ENCODE measurements at regions not wholly inside any gene's neighbourhood (a gene's known extent, or its start where the extent isn't known, plus 50 kb on each side); places are given as distances from the start of the nearest gene placed in this dataset.

GRCh38 chr5:42989190-42989589, 50.9 kb downstream of the ANXA2R start:
- 79 to 91% (median 82%) methylated on average over 1 of the region's 1 CpG for WGBS, 4 donors
- H3K27me3 ChIP-seq: no peaks in the 10 kb centered on the region

DNA sequence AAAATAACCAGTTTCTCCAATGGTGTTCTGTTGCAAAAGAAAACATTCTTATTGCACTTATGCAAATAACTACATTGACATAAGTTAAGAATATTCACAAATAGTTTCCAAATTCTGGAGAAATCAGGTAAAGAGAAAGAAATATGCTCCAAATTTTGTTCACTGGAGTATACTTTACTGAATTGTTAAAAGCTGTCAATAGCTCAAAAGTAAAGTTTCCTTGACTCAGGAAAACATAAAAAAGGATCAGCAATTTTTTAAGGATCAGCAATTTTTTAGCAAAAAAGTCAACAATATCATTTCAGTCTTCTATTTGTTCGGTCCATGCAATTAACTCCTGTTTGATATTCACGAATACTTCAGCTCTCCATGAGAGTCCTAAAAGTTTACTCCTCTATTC, 51.6 kb downstream of the ANXA2R start:
- Histone ChIP-seq H3K9me3 (replicated peaks in 1 of 3) (no peaks in the 10 kb centered on the region), H3K27ac (no peak overlapping the region), H3K4me3 (no peak overlapping the region), H3K36me3 (replicated peaks in 1 of 2) (no peaks in the 10 kb centered on the region), H3K4me1 (replicated peaks in 1 of 2) (no peaks in the 10 kb centered on the region), H3K27me3 (no peaks in the 10 kb centered on the region)
- 90 to 97% (median 91%) methylated on average over 2 of the region's 2 CpGs for WGBS, 4 donors
- intact Hi-C loops (cut with DNase I): loop anchor here in 1 of 2 donors (10.0 kb wide), 1 partner anchor 74 kb away; no protein-coding TSS in a partner anchor
- TF ChIP-seq, protein P1, sequence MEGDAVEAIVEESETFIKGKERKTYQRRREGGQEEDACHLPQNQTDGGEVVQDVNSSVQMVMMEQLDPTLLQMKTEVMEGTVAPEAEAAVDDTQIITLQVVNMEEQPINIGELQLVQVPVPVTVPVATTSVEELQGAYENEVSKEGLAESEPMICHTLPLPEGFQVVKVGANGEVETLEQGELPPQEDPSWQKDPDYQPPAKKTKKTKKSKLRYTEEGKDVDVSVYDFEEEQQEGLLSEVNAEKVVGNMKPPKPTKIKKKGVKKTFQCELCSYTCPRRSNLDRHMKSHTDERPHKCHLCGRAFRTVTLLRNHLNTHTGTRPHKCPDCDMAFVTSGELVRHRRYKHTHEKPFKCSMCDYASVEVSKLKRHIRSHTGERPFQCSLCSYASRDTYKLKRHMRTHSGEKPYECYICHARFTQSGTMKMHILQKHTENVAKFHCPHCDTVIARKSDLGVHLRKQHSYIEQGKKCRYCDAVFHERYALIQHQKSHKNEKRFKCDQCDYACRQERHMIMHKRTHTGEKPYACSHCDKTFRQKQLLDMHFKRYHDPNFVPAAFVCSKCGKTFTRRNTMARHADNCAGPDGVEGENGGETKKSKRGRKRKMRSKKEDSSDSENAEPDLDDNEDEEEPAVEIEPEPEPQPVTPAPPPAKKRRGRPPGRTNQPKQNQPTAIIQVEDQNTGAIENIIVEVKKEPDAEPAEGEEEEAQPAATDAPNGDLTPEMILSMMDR (IDR thresholded peaks at IDR 0.05): no peak
- TF ChIP-seq POLR2A (IDR thresholded peaks at IDR 0.05): no peak
- DNase-seq: no peak

More at GRCh38 chr5:42989190-42989589, 50.9 kb downstream of the ANXA2R start:
- Histone ChIP-seq H3K4me3 (no peak overlapping the region), H3K36me3 (replicated peaks in 1 of 2) (no peaks in the 10 kb centered on the region), H3K27ac (no peak overlapping the region), H3K4me1 (replicated peaks in 1 of 2) (no peaks in the 10 kb centered on the region), H3K9me3 (replicated peaks in 1 of 3) (no peaks in the 10 kb centered on the region)
- intact Hi-C loops (cut with DNase I): loop anchor here in 1 of 2 donors (10.0 kb wide), 1 partner anchor 74 kb away; no protein-coding TSS in a partner anchor
- no peak for DNase-seq
- TF ChIP-seq, protein P1 (IDR thresholded peaks at IDR 0.05): no peak
- no peak for TF ChIP-seq POLR2A (IDR thresholded peaks at IDR 0.05)

- TF ChIP-seq POLR2A (IDR thresholded peaks at IDR 0.05): no peak
- TF ChIP-seq, protein P1 (IDR thresholded peaks at IDR 0.05): no peak
- no peak for DNase-seq
- H3K9me3 ChIP-seq (replicated peaks in 1 of 3): no peaks in the 10 kb centered on the region
- WGBS, 4 donors: 61 to 75% (median 70%) methylated on average over 2 of the region's 2 CpGs
- no peaks in the 10 kb centered on the region for H3K4me1 ChIP-seq (replicated peaks in 1 of 2)
- intact Hi-C loops (cut with DNase I): loop anchor here in 1 of 2 donors (10.0 kb wide), 1 partner anchor 71 kb away; no protein-coding TSS in a partner anchor
- H3K36me3 ChIP-seq (replicated peaks in 1 of 2): no peaks in the 10 kb centered on the region
- no peak overlapping the region for H3K4me3 ChIP-seq
- no peak overlapping the region for H3K27ac ChIP-seq
- H3K27me3 ChIP-seq: no peaks in the 10 kb centered on the region
These were observed 54.7 kb downstream of the ANXA2R start for GRCh38 chr5:42985129-42986037.

- Histone ChIP-seq H3K27ac (no peak overlapping the region), H3K4me1 (replicated peaks in 1 of 2) (no peaks in the 10 kb centered on the region), H3K4me3 (no peak overlapping the region), H3K27me3 (no peaks in the 10 kb centered on the region), H3K9me3 (replicated peaks in 1 of 3) (no peaks in the 10 kb centered on the region), H3K36me3 (replicated peaks in 1 of 2) (no peaks in the 10 kb centered on the region)
- no peak for DNase-seq
- intact Hi-C loops (cut with DNase I): loop anchor here in 1 of 2 donors (10.0 kb wide), 1 partner anchor 70 kb away; no protein-coding TSS in a partner anchor
- TF ChIP-seq, protein P1 (IDR thresholded peaks at IDR 0.05): no peak
- no peak for TF ChIP-seq POLR2A (IDR thresholded peaks at IDR 0.05)
These were observed 55.8 kb downstream of the ANXA2R start for GRCh38 chr5:42984307-42984706.

All from adrenal gland (tissue), 9 donors.